Adrenal gland (tissue), 9 donors: ENCODE measurements at regions not wholly inside any gene's neighbourhood (a gene's known extent, or its start where the extent isn't known, plus 50 kb on each side); places are given as distances from the start of the nearest gene placed in this dataset.
A peak's percentile ranks its signal among the peaks of the same experiment; 100 is the strongest.

Experiments
- DNase-seq, 7 donors: peaks; one replicate each; pipeline ENCODE4 v3.0.0-alpha.2; 2019 to 2020
- H3K27ac ChIP-seq, 5 donors: fragments of 200-600 bp; sonication (generic) in 4 of 5; 1 replicate in 3 of 5; 2 replicates in 2 of 5; pipeline versions ENCODE4 v1.5.1 to v1.8.0; 2016 to 2020; ENCODE audit warnings: mild to moderate bottlenecking in 1 of 5
- H3K27me3 ChIP-seq: fragments of 200-600 bp; 2 replicates; pipeline ENCODE4 v1.8.0; 2021
- H3K36me3 ChIP-seq, 2 donors: fragments of 200-600 bp; replicated peaks in 1 of 2; 1 replicate in 1 of 2; 2 replicates in 1 of 2; pipeline versions ENCODE4 v1.5.1 to v1.8.0; 2018 to 2022
- H3K4me1 ChIP-seq, 2 donors: fragments of 200-600 bp; replicated peaks in 1 of 2; 1 replicate in 1 of 2; 2 replicates in 1 of 2; pipeline versions ENCODE4 v1.5.1 to v1.8.0; 2018 to 2021
- H3K4me3 ChIP-seq, 4 donors: fragments of 200-600 bp; sonication (generic) in 3 of 4; one replicate each; pipeline ENCODE4 v1.5.1; 2016 to 2018
- H3K9me3 ChIP-seq, 3 donors: fragments of 200-600 bp; sonication (generic) in 1 of 3; replicated peaks in 1 of 3; 1 replicate in 2 of 3; 2 replicates in 1 of 3; pipeline versions ENCODE4 v1.5.1 to v1.8.0; 2016 to 2021
- POLR2A ChIP-seq, 2 donors: fragments of 450-650 bp; IDR thresholded peaks; one replicate each; pipeline ENCODE4 v1.6.1; 2017; ENCODE audit warnings: antibody characterized with exemption in 2 of 2, mild to moderate bottlenecking in 2 of 2, moderate library complexity in 1 of 2
- WGBS, 4 donors: extraction: QIAGEN DNeasy Blood & Tissue Kit in 2 of 4; methylation state at CpG; one replicate each; pipeline versions ENCODE4 v1.1.5 to v1.1.7; 2013 to 2017; 5-methylcytosine and 5-hydroxymethylcytosine counted together
- intact Hi-C, 2 donors: fragments of 100-400 bp; cut with DNase I; formaldehyde crosslinking; loops; one replicate each; pipeline versions ENCODE4 v1.14.1 to v1.15.0; 2022 to 2023
- TF ChIP-seq, protein P1 (sequence below), 6 experiments: fragments of 450-650 bp in 4 of 6; fragments of 200-600 bp in 2 of 6; sonication (generic) in 1 of 6; IDR thresholded peaks; 1 replicate in 5 of 6; 2 replicates in 1 of 6; pipeline versions ENCODE4 v1.5.1 to v1.8.0; 2016 to 2021; ENCODE audit warnings: antibody characterized with exemption in 6 of 6, mild to moderate bottlenecking in 2 of 6, moderate library complexity in 1 of 6
- donor health status: healthy with polysubstance abuse.
- donor health status: Bipolar disorder and iron deficiency.
- donor health status: DM: yes; HTN: yes; CAD: no.
- donor health status: DM: no; HTN: no; CAD: no.
- donor health status: DM: no; HTN: no; CAD: no.

DNA sequence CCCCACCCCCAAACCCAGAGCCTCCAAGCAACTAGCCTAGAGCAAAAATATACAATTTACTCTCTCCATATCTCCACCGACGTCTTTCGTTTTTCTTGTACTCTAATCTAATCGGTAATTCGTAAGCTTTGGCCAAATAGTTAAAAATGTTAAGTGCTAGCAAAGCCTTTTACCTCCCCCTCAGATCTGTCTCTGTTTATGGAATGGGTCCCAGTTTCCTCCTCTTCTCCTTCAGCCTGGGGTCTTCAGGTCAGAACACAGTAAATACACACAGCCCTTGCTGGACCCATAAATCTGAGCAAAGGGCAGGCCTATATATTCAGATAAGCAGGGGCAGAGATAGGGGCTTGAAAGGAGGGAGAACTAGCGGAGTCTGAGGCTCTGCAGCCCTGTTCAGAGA lies 267.4 kb downstream of the MEIS1 start:
- DNase-seq: no peak
- H3K27ac ChIP-seq: peak overlapping the region in 2 of 5 donors; percentile 4 to 27
- H3K4me1 ChIP-seq: peaks cover 9 to 37% of the 10 kb centered on the region in 2 donors
- TF ChIP-seq POLR2A (IDR thresholded peaks at IDR 0.05): no peak
- TF ChIP-seq, protein P1, sequence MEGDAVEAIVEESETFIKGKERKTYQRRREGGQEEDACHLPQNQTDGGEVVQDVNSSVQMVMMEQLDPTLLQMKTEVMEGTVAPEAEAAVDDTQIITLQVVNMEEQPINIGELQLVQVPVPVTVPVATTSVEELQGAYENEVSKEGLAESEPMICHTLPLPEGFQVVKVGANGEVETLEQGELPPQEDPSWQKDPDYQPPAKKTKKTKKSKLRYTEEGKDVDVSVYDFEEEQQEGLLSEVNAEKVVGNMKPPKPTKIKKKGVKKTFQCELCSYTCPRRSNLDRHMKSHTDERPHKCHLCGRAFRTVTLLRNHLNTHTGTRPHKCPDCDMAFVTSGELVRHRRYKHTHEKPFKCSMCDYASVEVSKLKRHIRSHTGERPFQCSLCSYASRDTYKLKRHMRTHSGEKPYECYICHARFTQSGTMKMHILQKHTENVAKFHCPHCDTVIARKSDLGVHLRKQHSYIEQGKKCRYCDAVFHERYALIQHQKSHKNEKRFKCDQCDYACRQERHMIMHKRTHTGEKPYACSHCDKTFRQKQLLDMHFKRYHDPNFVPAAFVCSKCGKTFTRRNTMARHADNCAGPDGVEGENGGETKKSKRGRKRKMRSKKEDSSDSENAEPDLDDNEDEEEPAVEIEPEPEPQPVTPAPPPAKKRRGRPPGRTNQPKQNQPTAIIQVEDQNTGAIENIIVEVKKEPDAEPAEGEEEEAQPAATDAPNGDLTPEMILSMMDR (IDR thresholded peaks at IDR 0.05): no peak
- no peak overlapping the region for H3K4me3 ChIP-seq
- intact Hi-C loops: no loop called here
- 67 to 72% (median 69%) methylated on average over 6 of the region's 6 CpGs for WGBS, 4 donors
- no peaks in the 10 kb centered on the region for H3K27me3 ChIP-seq
- no peaks in the 10 kb centered on the region for H3K9me3 ChIP-seq
- H3K36me3 ChIP-seq: no peaks in the 10 kb centered on the region

DNA sequence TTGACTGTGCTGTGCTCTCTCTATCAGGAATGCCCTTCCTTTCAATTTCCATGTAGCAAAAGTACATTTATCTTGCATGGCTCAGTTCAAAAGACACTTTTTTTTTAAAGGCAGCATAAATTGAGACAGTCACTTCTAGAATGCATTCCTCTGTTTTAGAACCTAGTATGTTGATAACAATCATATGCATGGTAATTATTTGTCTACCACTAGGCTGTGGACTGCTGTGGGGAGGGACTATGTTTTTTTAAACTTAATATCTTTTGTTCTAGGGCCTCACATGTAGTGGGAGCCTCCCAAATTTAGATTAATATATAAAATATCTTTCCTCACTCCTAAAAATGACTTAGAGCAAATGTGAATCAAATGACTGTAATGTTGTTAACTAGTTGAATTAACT lies 269.9 kb downstream of the MEIS1 start:
- no peak overlapping the region for H3K4me3 ChIP-seq
- no peaks in the 10 kb centered on the region for H3K36me3 ChIP-seq
- no peak for DNase-seq
- no peaks in the 10 kb centered on the region for H3K9me3 ChIP-seq
- intact Hi-C loops: no loop called here
- H3K27ac ChIP-seq: no peak overlapping the region
- H3K27me3 ChIP-seq: no peaks in the 10 kb centered on the region
- no peak for TF ChIP-seq POLR2A (IDR thresholded peaks at IDR 0.05)
- TF ChIP-seq, protein P1 (IDR thresholded peaks at IDR 0.05): no peak
- peaks cover 9 to 19% of the 10 kb centered on the region in 2 donors for H3K4me1 ChIP-seq

DNA sequence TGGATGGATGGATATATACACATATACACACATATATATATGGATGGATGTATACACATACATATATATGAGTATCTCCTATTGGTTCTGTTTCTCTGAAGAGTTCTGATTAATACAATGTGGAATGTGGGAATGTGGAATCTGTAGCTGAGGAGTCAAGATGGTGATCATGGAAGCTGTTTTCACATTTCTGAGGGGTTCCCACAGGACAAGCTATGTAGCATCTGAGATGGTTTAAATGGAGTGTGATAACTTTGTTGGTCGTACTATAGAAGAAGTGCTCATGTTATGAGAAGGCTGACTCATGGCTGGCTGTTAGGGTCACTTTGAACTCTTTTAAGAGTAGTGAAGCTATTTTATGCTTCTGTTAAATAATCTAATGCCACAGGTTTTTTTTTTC lies 279.7 kb downstream of the MEIS1 start:
- intact Hi-C loops: no loop called here
- TF ChIP-seq, protein P1 (IDR thresholded peaks at IDR 0.05): no peak
- no peak for TF ChIP-seq POLR2A (IDR thresholded peaks at IDR 0.05)
- H3K36me3 ChIP-seq: no peaks in the 10 kb centered on the region
- no peak overlapping the region for H3K4me3 ChIP-seq
- H3K9me3 ChIP-seq: no peaks in the 10 kb centered on the region
- H3K27me3 ChIP-seq: no peaks in the 10 kb centered on the region
- no peak for DNase-seq
- WGBS, 4 donors: 86 to 97% (median 89%) methylated on average over 1 of the region's 1 CpG
- H3K4me1 ChIP-seq: no peaks in the 10 kb centered on the region
- no peak overlapping the region for H3K27ac ChIP-seq

DNA sequence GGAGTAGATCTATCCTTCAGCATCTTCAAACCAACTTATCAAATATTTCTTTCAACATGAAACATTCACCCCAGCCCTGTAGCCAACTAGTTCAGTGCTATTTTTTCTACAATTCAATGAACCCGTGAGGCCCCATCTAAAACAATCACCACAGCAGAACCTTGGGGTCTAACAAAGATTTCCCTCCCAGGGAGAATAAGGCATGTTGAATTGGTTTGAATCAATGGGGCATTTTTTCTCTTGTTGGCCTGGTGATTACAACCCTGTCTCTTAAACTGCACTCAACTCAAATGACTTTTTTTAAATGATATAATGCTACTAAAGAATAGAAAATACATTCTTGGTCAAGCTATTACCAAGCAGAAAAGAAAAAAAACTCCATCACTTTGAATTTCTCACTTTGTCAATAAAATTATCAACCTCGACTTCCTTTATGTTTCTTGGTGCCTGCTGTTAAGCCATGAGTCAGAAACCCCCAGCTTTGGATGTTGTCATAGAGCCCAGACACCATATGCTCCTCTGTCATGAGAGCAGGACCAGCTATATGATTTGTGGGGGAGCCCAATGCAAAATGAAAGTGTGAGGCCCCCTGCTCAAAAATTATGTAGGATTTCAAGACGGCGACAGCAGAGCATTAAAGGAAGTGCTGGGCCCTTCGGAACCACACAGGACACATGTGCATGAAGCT lies 282.4 kb downstream of the MEIS1 start:
- no peaks in the 10 kb centered on the region for H3K4me1 ChIP-seq
- intact Hi-C loops: no loop called here
- WGBS, 4 donors: 56 to 74% (median 74%) methylated on average over 5 of the region's 5 CpGs
- H3K27ac ChIP-seq: no peak overlapping the region
- TF ChIP-seq, protein P1 (IDR thresholded peaks at IDR 0.05): no peak
- no peak for TF ChIP-seq POLR2A (IDR thresholded peaks at IDR 0.05)
- DNase-seq: no peak
- no peaks in the 10 kb centered on the region for H3K9me3 ChIP-seq
- H3K27me3 ChIP-seq: no peaks in the 10 kb centered on the region
- H3K36me3 ChIP-seq: no peaks in the 10 kb centered on the region
- no peak overlapping the region for H3K4me3 ChIP-seq
